ENCODE measurements at regions not wholly inside any gene's neighbourhood (a gene's known extent, or its start where the extent isn't known, plus 50 kb on each side); places are given as distances from the start of the nearest gene placed in this dataset.

GRCh38 chr6:81996414-81996813, 243.9 kb upstream of the TENT5A start:
- TF ChIP-seq, protein P1, sequence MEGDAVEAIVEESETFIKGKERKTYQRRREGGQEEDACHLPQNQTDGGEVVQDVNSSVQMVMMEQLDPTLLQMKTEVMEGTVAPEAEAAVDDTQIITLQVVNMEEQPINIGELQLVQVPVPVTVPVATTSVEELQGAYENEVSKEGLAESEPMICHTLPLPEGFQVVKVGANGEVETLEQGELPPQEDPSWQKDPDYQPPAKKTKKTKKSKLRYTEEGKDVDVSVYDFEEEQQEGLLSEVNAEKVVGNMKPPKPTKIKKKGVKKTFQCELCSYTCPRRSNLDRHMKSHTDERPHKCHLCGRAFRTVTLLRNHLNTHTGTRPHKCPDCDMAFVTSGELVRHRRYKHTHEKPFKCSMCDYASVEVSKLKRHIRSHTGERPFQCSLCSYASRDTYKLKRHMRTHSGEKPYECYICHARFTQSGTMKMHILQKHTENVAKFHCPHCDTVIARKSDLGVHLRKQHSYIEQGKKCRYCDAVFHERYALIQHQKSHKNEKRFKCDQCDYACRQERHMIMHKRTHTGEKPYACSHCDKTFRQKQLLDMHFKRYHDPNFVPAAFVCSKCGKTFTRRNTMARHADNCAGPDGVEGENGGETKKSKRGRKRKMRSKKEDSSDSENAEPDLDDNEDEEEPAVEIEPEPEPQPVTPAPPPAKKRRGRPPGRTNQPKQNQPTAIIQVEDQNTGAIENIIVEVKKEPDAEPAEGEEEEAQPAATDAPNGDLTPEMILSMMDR (conservative IDR thresholded peaks at IDR 0.05; ENCODE audit: low read length), result no peak
- TF ChIP-seq EZH2phosphoT487 (IDR thresholded peaks at IDR 0.05; ENCODE audit: borderline replicate concordance, low read depth, low read length), result no peak

Measured in OCI-LY7 (cell line).